ENCODE measurements at regions not wholly inside any gene's neighbourhood (a gene's known extent, or its start where the extent isn't known, plus 50 kb on each side); places are given as distances from the start of the nearest gene placed in this dataset.
"Not testable (repeated sequence)": the region's sequence is repeated elsewhere in the genome, so short reads cannot be mapped to it uniquely, and the experiment has no call there.

DNA sequence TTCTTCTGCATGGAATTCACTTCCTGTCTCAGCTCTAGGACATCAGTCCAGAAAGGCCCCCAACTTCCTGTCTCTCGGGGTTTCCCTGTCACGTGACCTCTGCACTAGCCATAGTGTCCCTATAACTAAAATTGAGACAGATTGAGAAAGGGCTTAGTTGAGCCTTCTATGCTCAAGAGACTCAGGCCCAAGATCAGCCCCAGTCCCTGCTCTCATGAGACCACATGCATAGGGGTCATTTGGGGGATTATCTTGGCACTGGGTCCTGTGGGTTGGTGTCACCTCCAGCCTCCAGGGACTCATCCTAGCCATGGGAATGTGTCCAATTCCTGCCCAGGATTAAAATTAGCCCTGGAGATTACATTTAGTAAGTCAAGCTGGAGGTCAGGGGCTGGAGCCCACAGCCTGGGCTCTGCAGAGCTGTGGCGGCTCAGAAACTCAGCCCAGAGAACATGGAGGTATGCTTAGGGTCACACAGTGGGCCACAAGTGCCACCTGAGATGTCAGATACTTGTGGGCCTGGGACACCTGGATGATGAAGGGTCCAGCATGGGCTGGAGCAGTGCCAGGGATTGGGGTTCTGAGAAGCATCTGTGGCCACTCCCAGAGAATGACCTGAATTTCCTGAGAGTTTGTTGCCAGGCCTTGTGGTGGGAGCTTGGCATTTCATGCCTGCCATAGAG, 174.3 kb upstream of the TPTE start:
- peaks cover 2 to 29% (median 15%) of the 10 kb centered on the region in 4 donors for H3K9me3 ChIP-seq
- H3K4me1 ChIP-seq; H3K4me3 ChIP-seq; H3K36me3 ChIP-seq; H3K27ac ChIP-seq; H3K27me3 ChIP-seq; intact Hi-C loops (cut with DNase I): not testable (repeated sequence)
- peak; percentile 66 for DNase-seq
- WGBS, 2 donors = 74 to 77% methylated on average over 3 of the region's 3 CpGs

- H3K27ac ChIP-seq; intact Hi-C loops (cut with DNase I); H3K4me3 ChIP-seq; H3K4me1 ChIP-seq; H3K36me3 ChIP-seq; H3K27me3 ChIP-seq: not testable (repeated sequence)
- DNase-seq = peak; percentile 71
- peaks cover 2 to 29% (median 15%) of the 10 kb centered on the region in 4 donors for H3K9me3 ChIP-seq
- 77 to 80% methylated on average over 7 of the region's 7 CpGs for WGBS, 2 donors
These were observed 173.7 kb upstream of the TPTE start for GRCh38 chr21:10347675-10348074.

GRCh38 chr21:10348150-10348549, 173.2 kb upstream of the TPTE start:
- H3K36me3 ChIP-seq; H3K27ac ChIP-seq; H3K4me3 ChIP-seq; intact Hi-C loops (cut with DNase I); H3K4me1 ChIP-seq; H3K27me3 ChIP-seq: not testable (repeated sequence)
- H3K9me3 ChIP-seq = peaks cover 2 to 33% (median 15%) of the 10 kb centered on the region in 4 donors
- peak; percentile 61 for DNase-seq
- 42 to 44% methylated on average over 3 of the region's 3 CpGs for WGBS, 2 donors

DNA sequence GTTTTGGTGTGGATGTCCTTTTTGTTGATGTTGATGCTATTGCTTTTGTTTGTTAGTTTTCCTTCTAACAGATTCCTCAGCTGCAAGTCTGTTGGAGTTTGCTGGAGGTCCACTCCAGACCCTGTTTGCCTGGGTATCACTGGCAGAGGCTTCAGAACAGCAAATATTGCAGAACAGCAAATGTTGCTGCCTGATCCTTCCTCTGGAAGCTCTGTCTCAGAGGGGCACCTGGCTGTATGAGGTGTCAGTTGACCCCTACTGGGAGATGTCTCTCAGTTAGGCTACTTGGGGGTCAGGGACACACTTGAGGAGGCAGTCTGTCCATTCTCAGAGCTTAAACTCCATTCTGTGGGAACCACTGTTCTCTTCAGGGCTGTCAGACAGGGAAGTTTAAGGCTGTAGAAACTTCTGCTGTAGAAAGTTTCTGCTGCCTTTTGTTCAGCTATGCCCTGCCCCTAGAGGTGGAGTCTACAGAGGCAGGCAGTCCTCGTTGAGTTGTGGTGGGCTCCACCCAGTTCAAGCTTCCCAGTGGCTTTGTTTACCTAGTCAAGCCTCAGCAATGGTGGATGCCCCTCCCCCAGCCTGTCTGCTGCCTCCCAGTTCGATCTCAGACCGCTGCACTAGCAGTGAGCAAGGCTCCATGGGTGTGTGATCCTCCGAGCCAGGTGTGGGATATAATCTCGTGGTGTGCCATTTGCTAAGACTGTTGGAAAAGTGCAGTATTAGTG, 166.4 kb upstream of the TPTE start:
- DNase-seq; intact Hi-C loops (cut with DNase I); H3K27me3 ChIP-seq; H3K27ac ChIP-seq; H3K4me1 ChIP-seq; H3K36me3 ChIP-seq; H3K4me3 ChIP-seq: not testable (repeated sequence)
- H3K9me3 ChIP-seq = peaks cover 0 to 17% (median 5%) of the 10 kb centered on the region in 4 donors
- WGBS, 2 donors = 43 to 46% methylated on average over 5 of the region's 5 CpGs

- H3K9me3 ChIP-seq = peaks cover 0 to 15% (median 5%) of the 10 kb centered on the region in 4 donors
- H3K36me3 ChIP-seq = not testable (repeated sequence)
These were observed 162.3 kb upstream of the TPTE start for GRCh38 chr21:10359120-10359519.

DNA sequence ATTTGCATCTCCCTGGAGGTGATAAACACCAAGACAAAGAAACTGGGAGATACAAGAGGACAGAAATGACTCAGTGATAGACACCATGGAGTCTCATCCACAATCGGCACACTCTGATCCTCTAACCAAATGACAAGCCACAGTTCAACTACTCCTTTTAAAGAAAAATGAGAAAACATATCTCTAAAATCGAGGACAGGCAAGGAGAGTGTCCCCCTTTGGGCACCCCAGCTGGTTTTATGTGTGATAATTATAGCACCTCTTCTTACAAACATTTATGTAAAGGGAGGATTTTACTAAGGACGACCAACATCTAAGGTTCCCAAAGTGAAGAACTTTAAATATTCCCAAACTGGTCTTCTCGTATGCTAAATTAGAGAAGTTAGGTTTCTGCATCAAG, 161.5 kb upstream of the TPTE start:
- H3K27me3 ChIP-seq; H3K36me3 ChIP-seq; H3K27ac ChIP-seq; intact Hi-C loops (cut with DNase I); DNase-seq; H3K4me1 ChIP-seq; H3K4me3 ChIP-seq: not testable (repeated sequence)
- WGBS, 2 donors = 53 to 60% methylated on average over 4 of the region's 4 CpGs
- H3K9me3 ChIP-seq = peaks cover 0 to 11% (median 4%) of the 10 kb centered on the region in 4 donors

More at GRCh38 chr21:10359120-10359519, 162.3 kb upstream of the TPTE start:
- WGBS, 2 donors = 75 to 76% methylated on average over 2 of the region's 2 CpGs
- H3K4me1 ChIP-seq; H3K27ac ChIP-seq; H3K4me3 ChIP-seq; H3K27me3 ChIP-seq; intact Hi-C loops (cut with DNase I); DNase-seq: not testable (repeated sequence)

DNA sequence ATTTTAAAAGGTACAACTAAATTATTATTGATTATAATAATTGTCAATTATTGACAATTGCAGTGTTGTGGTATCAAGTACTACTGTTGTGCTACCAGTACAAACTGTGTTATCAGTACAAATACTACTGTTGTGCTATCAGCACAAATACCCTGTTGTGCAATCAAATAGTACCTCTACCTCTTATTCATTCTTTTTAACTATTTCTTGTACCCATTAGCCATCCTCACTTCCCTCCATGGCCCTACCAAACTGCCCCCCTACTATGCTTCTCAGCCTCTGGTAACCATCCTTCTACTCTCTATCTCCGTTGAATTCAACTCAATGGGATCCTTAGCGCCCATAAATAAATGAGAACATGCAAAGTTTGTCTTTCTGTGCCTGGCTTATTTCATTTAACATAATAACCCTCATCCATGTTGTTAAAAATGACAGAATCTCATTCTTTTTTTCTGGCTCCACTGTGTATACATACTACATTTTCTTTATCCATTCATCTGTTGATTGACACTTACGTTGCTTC, 160.1 kb upstream of the TPTE start:
- H3K4me1 ChIP-seq; H3K36me3 ChIP-seq; DNase-seq; H3K4me3 ChIP-seq; H3K27me3 ChIP-seq; H3K27ac ChIP-seq; intact Hi-C loops (cut with DNase I): not testable (repeated sequence)
- 33 to 53% methylated on average over 2 of the region's 3 CpGs for WGBS, 2 donors
- peaks cover 0 to 11% (median 0%) of the 10 kb centered on the region in 4 donors for H3K9me3 ChIP-seq

DNA sequence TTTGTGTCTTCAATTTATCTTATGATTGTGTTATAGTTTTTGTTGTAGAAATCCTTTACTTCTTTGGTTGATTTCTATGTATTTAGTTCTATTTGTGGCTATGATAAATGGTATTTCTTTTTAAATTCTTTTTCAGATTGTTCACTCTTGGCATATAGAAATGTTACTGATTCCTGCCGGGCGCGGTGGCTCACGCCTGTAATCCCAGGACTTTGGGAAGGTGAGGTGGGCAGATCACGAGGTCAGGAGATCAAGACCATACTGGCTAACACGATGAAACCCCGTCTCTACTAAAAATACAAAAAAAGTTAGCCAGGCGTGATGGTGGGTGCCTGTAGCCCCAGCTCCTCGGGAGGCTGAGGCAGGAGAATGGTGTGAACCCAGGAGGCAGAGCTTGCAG, 158.6 kb upstream of the TPTE start:
- H3K27me3 ChIP-seq; DNase-seq; H3K27ac ChIP-seq; H3K36me3 ChIP-seq; H3K4me1 ChIP-seq; intact Hi-C loops (cut with DNase I); H3K4me3 ChIP-seq: not testable (repeated sequence)
- WGBS, 2 donors = 65% methylated on average over 9 of the region's 9 CpGs
- H3K9me3 ChIP-seq = peaks cover 0 to 11% (median 0%) of the 10 kb centered on the region in 4 donors

- H3K36me3 ChIP-seq; H3K4me1 ChIP-seq; DNase-seq; H3K4me3 ChIP-seq; intact Hi-C loops (cut with DNase I); H3K27ac ChIP-seq; H3K27me3 ChIP-seq: not testable (repeated sequence)
- H3K9me3 ChIP-seq = peaks cover 0 to 12% (median 0%) of the 10 kb centered on the region in 4 donors
These were observed 158.1 kb upstream of the TPTE start for GRCh38 chr21:10363321-10363720.

- WGBS, 2 donors = 56 to 63% methylated on average over 5 of the region's 11 CpGs
- DNase-seq; H3K4me1 ChIP-seq; intact Hi-C loops (cut with DNase I); H3K4me3 ChIP-seq; H3K36me3 ChIP-seq; H3K27ac ChIP-seq; H3K27me3 ChIP-seq; H3K9me3 ChIP-seq: not testable (repeated sequence)
These were observed 155.2 kb upstream of the TPTE start for GRCh38 chr21:10366210-10366609.

- 64 to 76% methylated on average over 7 of the region's 8 CpGs for WGBS, 2 donors
- H3K36me3 ChIP-seq = not testable (repeated sequence)
These were observed 153.8 kb upstream of the TPTE start for GRCh38 chr21:10367586-10367985.

GRCh38 chr21:10368323-10368798, 153.0 kb upstream of the TPTE start:
- DNase-seq = peak; percentile 82
- H3K4me1 ChIP-seq; H3K36me3 ChIP-seq; H3K27me3 ChIP-seq; H3K27ac ChIP-seq; H3K9me3 ChIP-seq; intact Hi-C loops (cut with DNase I); H3K4me3 ChIP-seq: not testable (repeated sequence)
- 73 to 87% methylated on average over 15 of the region's 16 CpGs for WGBS, 2 donors

More at GRCh38 chr21:10367586-10367985, 153.8 kb upstream of the TPTE start:
- DNase-seq; H3K4me3 ChIP-seq; H3K4me1 ChIP-seq; intact Hi-C loops (cut with DNase I); H3K27me3 ChIP-seq; H3K27ac ChIP-seq; H3K9me3 ChIP-seq: not testable (repeated sequence)

DNA sequence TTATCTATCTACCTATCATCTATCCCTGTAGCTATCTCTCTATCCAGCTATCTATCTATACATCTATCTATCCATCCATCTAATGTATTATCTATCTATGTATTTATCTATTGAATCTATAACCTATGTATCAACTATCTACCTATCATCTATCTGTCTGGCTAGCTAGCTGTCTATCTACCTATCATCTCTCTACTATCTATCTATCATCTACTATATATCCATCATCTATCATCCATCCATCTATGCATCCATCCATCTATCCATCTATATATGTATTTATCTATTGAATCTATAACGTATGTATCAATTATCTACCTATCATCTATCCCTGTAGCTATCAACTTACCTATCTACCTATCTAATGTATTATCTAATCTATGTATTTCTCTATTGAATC, 152.1 kb upstream of the TPTE start:
- intact Hi-C loops (cut with DNase I); H3K36me3 ChIP-seq; H3K27me3 ChIP-seq; DNase-seq; H3K9me3 ChIP-seq; H3K4me3 ChIP-seq; H3K4me1 ChIP-seq; H3K27ac ChIP-seq: not testable (repeated sequence)
- WGBS, 2 donors = no CpG with 5 or more reads among the region's 1 CpG

Measured in sigmoid colon (tissue), 6 donors.